ENCODE measurements at regions not wholly inside any gene's neighbourhood (a gene's known extent, or its start where the extent isn't known, plus 50 kb on each side); places are given as distances from the start of the nearest gene placed in this dataset.

DNA sequence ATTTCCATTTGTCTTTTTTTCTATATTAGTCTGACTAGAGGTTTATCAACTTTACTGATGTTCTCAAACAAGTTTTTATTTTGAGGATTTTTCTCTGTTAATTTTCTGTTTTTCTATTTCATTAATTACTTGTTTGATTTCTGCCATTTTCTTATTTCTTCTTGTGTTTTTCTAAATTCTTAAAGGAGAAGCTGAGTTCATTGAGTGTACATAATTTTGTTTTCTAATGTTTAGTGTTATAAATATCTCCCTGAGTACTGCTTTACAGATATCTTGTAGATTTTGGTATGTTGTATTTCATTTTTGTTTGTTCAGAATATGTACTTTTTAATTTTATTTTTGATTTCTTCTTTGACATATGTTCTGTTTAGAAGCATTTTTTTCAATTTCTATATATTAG lies 1404.3 kb upstream of the MIR17HG start:
- H3K4me3 Mint-ChIP-seq = no peak overlapping the region
- TF ChIP-seq, protein P1, sequence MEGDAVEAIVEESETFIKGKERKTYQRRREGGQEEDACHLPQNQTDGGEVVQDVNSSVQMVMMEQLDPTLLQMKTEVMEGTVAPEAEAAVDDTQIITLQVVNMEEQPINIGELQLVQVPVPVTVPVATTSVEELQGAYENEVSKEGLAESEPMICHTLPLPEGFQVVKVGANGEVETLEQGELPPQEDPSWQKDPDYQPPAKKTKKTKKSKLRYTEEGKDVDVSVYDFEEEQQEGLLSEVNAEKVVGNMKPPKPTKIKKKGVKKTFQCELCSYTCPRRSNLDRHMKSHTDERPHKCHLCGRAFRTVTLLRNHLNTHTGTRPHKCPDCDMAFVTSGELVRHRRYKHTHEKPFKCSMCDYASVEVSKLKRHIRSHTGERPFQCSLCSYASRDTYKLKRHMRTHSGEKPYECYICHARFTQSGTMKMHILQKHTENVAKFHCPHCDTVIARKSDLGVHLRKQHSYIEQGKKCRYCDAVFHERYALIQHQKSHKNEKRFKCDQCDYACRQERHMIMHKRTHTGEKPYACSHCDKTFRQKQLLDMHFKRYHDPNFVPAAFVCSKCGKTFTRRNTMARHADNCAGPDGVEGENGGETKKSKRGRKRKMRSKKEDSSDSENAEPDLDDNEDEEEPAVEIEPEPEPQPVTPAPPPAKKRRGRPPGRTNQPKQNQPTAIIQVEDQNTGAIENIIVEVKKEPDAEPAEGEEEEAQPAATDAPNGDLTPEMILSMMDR (IDR thresholded peaks at IDR 0.05) = no peak
- H3K9me3 Mint-ChIP-seq = peaks cover 11% of the 10 kb centered on the region
- DNase-seq = no peak
- no peaks in the 10 kb centered on the region for H3K4me1 Mint-ChIP-seq
- H3K27me3 Mint-ChIP-seq (ENCODE audit: low read depth, poor library complexity) = no peaks in the 10 kb centered on the region
- H3K27ac Mint-ChIP-seq = no peak overlapping the region
- no peaks in the 10 kb centered on the region for H3K36me3 Mint-ChIP-seq (ENCODE audit: low read depth)

DNA sequence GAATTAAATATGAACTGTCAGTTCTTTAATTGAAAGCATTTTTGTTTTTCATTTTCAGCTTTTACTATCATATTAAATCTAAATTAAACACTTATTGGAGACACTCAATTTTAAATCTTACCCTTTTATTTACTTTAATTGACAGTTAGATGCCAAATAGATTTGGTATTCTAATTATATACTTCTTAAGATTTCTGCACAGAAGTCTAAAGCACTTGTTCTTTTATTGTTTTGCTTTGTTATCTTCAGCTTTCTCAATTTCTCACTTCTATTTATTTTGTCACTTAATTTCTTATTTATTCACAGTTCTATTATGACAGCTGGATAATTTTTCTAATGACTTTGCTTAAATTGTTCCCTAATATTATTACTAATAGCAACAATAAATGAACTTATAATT lies 1397.3 kb upstream of the MIR17HG start:
- DNase-seq = no peak
- peaks cover 20% of the 10 kb centered on the region for H3K9me3 Mint-ChIP-seq
- no peak overlapping the region for H3K27ac Mint-ChIP-seq
- no peaks in the 10 kb centered on the region for H3K27me3 Mint-ChIP-seq (ENCODE audit: low read depth, poor library complexity)
- no peaks in the 10 kb centered on the region for H3K4me1 Mint-ChIP-seq
- H3K4me3 Mint-ChIP-seq = no peak overlapping the region
- H3K36me3 Mint-ChIP-seq (ENCODE audit: low read depth) = no peaks in the 10 kb centered on the region
- TF ChIP-seq, protein P1 (IDR thresholded peaks at IDR 0.05) = no peak

DNA sequence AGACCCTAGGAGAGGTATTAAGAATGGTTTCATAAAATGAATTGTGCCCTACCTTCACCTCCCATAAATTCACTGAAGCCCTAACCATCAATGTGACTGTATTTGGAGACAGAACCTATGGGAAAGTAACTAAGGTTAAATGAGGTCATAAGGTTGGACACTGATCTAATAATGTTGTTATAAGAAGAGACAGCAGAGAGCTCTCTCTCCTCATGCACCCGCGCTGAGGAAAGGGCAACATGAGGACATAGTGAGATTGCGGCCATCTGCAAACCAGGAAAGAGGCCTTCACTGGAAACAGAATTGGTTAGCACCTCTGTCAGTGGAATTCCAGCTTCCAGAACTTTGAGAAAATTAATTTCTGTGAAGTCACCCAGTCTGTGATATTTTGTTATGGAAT lies 1396.1 kb upstream of the MIR17HG start:
- H3K36me3 Mint-ChIP-seq (ENCODE audit: low read depth) = no peaks in the 10 kb centered on the region
- H3K4me3 Mint-ChIP-seq = no peak overlapping the region
- TF ChIP-seq, protein P1 (IDR thresholded peaks at IDR 0.05) = no peak
- peaks cover 20% of the 10 kb centered on the region for H3K9me3 Mint-ChIP-seq
- H3K27me3 Mint-ChIP-seq (ENCODE audit: low read depth, poor library complexity) = no peaks in the 10 kb centered on the region
- H3K4me1 Mint-ChIP-seq = no peaks in the 10 kb centered on the region
- H3K27ac Mint-ChIP-seq = no peak overlapping the region
- peak; percentile 4 for DNase-seq

DNA sequence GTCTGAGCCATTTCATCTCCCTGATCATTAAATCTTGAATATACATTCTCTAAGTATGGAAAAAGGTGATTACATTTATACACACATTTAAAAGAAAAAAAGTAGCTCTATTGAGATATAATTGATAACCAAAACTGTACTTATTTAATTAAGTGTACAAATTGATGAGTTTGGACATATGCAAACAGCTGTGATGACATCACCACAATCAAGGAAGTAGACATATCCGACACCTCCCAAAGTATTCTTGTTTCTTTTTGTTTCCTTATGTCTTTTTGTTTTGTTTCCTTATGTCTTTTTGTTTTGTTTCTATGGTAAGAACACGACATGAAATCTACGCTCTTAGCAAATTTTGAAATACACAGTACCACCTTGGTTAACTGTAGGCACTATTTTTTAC lies 1393.9 kb upstream of the MIR17HG start:
- Mint-ChIP-seq H3K4me3 (no peak overlapping the region), H3K36me3 (ENCODE audit: low read depth) (no peaks in the 10 kb centered on the region), H3K4me1 (no peaks in the 10 kb centered on the region), H3K9me3 (peaks cover 7% of the 10 kb centered on the region), H3K27me3 (ENCODE audit: low read depth, poor library complexity) (no peaks in the 10 kb centered on the region), H3K27ac (no peak overlapping the region)
- DNase-seq = no peak
- TF ChIP-seq, protein P1 (IDR thresholded peaks at IDR 0.05) = no peak

DNA sequence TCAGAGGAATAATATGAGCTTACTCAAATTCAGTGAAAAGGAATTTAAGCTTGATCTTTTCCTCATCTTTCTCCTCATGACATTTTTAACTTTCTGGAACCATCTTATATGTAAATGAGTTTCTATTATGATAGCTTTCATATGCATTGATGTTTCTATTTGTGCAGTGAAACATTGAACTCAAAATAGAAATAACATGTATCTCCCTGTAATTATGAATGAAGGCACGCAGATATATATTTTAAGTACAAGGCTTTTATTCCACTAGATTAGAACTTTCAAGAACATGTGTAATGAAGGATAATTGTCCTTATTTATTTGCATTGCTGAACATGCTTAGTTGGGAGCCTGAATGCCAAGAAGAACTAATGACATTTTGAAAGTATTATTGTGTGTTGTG lies 1391.7 kb upstream of the MIR17HG start:
- no peaks in the 10 kb centered on the region for H3K36me3 Mint-ChIP-seq (ENCODE audit: low read depth)

DNA sequence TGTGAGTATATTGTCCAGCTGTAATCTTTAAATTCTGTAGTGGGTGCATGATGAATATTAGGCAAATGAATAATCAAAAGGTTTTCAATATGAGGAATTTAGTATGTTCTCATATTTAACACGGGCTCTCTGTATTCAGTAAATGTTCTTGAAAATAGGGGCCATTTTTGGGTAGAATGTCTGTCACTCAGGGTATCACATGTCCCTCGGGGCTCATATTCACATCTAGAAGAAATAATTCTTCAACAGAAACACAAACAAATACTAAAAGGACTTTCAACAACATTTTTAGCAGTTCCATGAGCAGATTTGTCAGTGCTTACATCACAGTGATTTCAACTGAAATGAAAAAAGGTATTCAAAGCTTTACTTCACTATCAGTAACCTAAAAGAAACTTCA lies 1388.4 kb upstream of the MIR17HG start:
- Mint-ChIP-seq H3K9me3 (peaks cover 7% of the 10 kb centered on the region), H3K27me3 (ENCODE audit: low read depth, poor library complexity) (no peaks in the 10 kb centered on the region), H3K4me3 (no peak overlapping the region), H3K36me3 (ENCODE audit: low read depth) (no peaks in the 10 kb centered on the region), H3K4me1 (peaks cover 23% of the 10 kb centered on the region), H3K27ac (no peak overlapping the region)
- TF ChIP-seq, protein P1 (IDR thresholded peaks at IDR 0.05) = no peak
- no peak for DNase-seq

More for the DNA sequence above, 1391.7 kb upstream of the MIR17HG start:
- H3K9me3 Mint-ChIP-seq = peaks cover 7% of the 10 kb centered on the region
- peaks cover 15% of the 10 kb centered on the region for H3K4me1 Mint-ChIP-seq
- no peak for DNase-seq
- TF ChIP-seq, protein P1 (IDR thresholded peaks at IDR 0.05) = no peak
- H3K4me3 Mint-ChIP-seq = no peak overlapping the region
- no peak overlapping the region for H3K27ac Mint-ChIP-seq
- H3K27me3 Mint-ChIP-seq (ENCODE audit: low read depth, poor library complexity) = no peaks in the 10 kb centered on the region
